ENCODE measurements at regions not wholly inside any gene's neighbourhood (a gene's known extent, or its start where the extent isn't known, plus 50 kb on each side); places are given as distances from the start of the nearest gene placed in this dataset.

GRCh38 chr4:110865611-110866259, 242.9 kb upstream of the PITX2 start:
- Histone ChIP-seq H3K14ac (replicated peaks; ENCODE audit: low read depth, low read length) (no peak overlapping the region), H3K56ac (ENCODE audit: extremely low read depth, insufficient read depth, low read length) (no peak overlapping the region), H3K4me2 (ENCODE audit: low read depth, low read length) (no peak overlapping the region), H3K9ac (ENCODE audit: low read depth, low read length) (no peak overlapping the region), H4K5ac (ENCODE audit: low read depth, low read length) (no peak overlapping the region), H3K9me3 (ENCODE audit: control insufficient read depth, insufficient read depth, low read length) (no peaks in the 10 kb centered on the region), H2AFZ (replicated peaks; ENCODE audit: low read length, poor library complexity) (no peak overlapping the region), H3K27ac (ENCODE audit: insufficient read depth, low read length) (no peak overlapping the region), H3K23ac (ENCODE audit: low read depth, low read length) (no peak overlapping the region), H2AK9ac (replicated peaks; ENCODE audit: low read depth, low read length, poor library complexity) (no peak overlapping the region), H3K36me3 (ENCODE audit: control insufficient read depth, insufficient read depth, low read length) (no peaks in the 10 kb centered on the region), H3K4me3 (ENCODE audit: insufficient read depth, low read depth, low read length) (no peak overlapping the region), H3K4ac (ENCODE audit: low read depth, low read length) (no peak overlapping the region), H3K18ac (ENCODE audit: low read depth, low read length) (no peak overlapping the region), H2BK120ac (ENCODE audit: low read depth, low read length) (no peak overlapping the region), H2BK5ac (ENCODE audit: low read depth, low read length, poor library complexity, severe bottlenecking) (no peak overlapping the region), H2BK20ac (ENCODE audit: low read depth, low read length) (no peak overlapping the region), H3K27me3 (ENCODE audit: control insufficient read depth, insufficient read depth, low read length) (no peaks in the 10 kb centered on the region), H3K79me1 (ENCODE audit: low read depth in 1 of 2, low read length in 2 of 2) (no peaks in the 10 kb centered on the region), H2BK15ac (ENCODE audit: low read depth, low read length) (no peak overlapping the region), H3K4me1 (ENCODE audit: control insufficient read depth, insufficient read depth, low read length) (peaks cover 2% of the 10 kb centered on the region), H2AK5ac (ENCODE audit: low read depth, low read length) (no peak overlapping the region), H4K91ac (ENCODE audit: insufficient read depth, low read depth, low read length) (no peak overlapping the region), H3K9me1 (ENCODE audit: insufficient read depth, low read length) (no peaks in the 10 kb centered on the region), H4K20me1 (ENCODE audit: insufficient read depth, low read length) (no peaks in the 10 kb centered on the region), H4K8ac (ENCODE audit: low read depth in 2 of 2, low read length in 2 of 2) (no peak overlapping the region)
- DNase-seq (peak; percentile 55), ATAC-seq (ENCODE audit: low read depth) (no peak)
- dilution Hi-C loops (cut with HindIII; ENCODE audit: low sequenced_read_pairs, unreplicated experiment), result no loop called here
- WGBS, 2 experiments (ENCODE audit: extremely low coverage in 2 of 2, insufficient read length in 1 of 2), result no CpG with 5 or more reads among the region's 1 CpG
- in situ Hi-C loops (cut with MboI; ENCODE audit: low sequenced_read_pairs), result no loop called here
- ChIA-PET POLR2A (ENCODE audit: unreplicated experiment) (no interaction called here), CTCF (no interaction called here)
- BruUV-seq (replicated peaks), result no TSS peak
- TF ChIP-seq RAD21 (IDR thresholded peaks at IDR 0.05; ENCODE audit: low read length) (no peak), RFX5 (IDR thresholded peaks at IDR 0.05; ENCODE audit: low read depth, low read length) (no peak), ELK1 (IDR thresholded peaks at IDR 0.05; ENCODE audit: borderline replicate concordance, low read depth, low read length) (no peak)
- intact Hi-C loops (cut with micrococcal nuclease), result loop anchor here (10.0 kb wide), 1 partner anchor 769 kb away; no protein-coding TSS in a partner anchor

Measured in IMR-90 (cell line).